HG02973 (cell line): ENCODE measurements at regions not wholly inside any gene's neighbourhood (a gene's known extent, or its start where the extent isn't known, plus 50 kb on each side); places are given as distances from the start of the nearest gene placed in this dataset.

Experiments used
- ATAC-seq: cut with Tn5 transposase; IDR thresholded peaks from one replicate; pipeline ENCODE4 v1.9.1; 2021; ENCODE audit warnings: moderate library complexity; ENCODE audit not compliant: unreplicated experiment

GRCh38 chr1:59078070-59078800, 218.7 kb upstream of the FGGY start:
- ATAC-seq, result no peak

GRCh38 chr1:59078866-59079265, 218.0 kb upstream of the FGGY start:
- no peak for ATAC-seq

GRCh38 chr1:59079434-59080140, 217.3 kb upstream of the FGGY start:
- ATAC-seq, result no peak

- ATAC-seq, result no peak
These were observed 215.7 kb upstream of the FGGY start for GRCh38 chr1:59081181-59081580.

GRCh38 chr1:59081795-59082194, 215.1 kb upstream of the FGGY start:
- no peak for ATAC-seq

- no peak for ATAC-seq
These were observed 212.7 kb upstream of the FGGY start for GRCh38 chr1:59083946-59084865.

GRCh38 chr1:59085101-59085500, 211.8 kb upstream of the FGGY start:
- no peak for ATAC-seq

- ATAC-seq, result no peak
These were observed 207.7 kb upstream of the FGGY start for GRCh38 chr1:59089036-59089798.

- no peak for ATAC-seq
These were observed 206.9 kb upstream of the FGGY start for GRCh38 chr1:59089922-59090457.

- no peak for ATAC-seq
These were observed 204.8 kb upstream of the FGGY start for GRCh38 chr1:59092126-59092525.

- ATAC-seq, result no peak
These were observed 202.9 kb upstream of the FGGY start for GRCh38 chr1:59094001-59094400.

GRCh38 chr1:59096501-59096900, 200.4 kb upstream of the FGGY start:
- no peak for ATAC-seq

GRCh38 chr1:59098655-59099054, 198.2 kb upstream of the FGGY start:
- no peak for ATAC-seq

- ATAC-seq, result no peak
These were observed 196.1 kb upstream of the FGGY start for GRCh38 chr1:59100708-59101374.

- ATAC-seq, result no peak
These were observed 195.4 kb upstream of the FGGY start for GRCh38 chr1:59101518-59101917.

- no peak for ATAC-seq
These were observed 193.4 kb upstream of the FGGY start for GRCh38 chr1:59103457-59103856.

- ATAC-seq, result no peak
These were observed 192.6 kb upstream of the FGGY start for GRCh38 chr1:59104191-59104760.

- ATAC-seq, result no peak
These were observed 191.1 kb upstream of the FGGY start for GRCh38 chr1:59105548-59106507.
